ENCODE measurements at regions not wholly inside any gene's neighbourhood (a gene's known extent, or its start where the extent isn't known, plus 50 kb on each side); places are given as distances from the start of the nearest gene placed in this dataset.

DNA sequence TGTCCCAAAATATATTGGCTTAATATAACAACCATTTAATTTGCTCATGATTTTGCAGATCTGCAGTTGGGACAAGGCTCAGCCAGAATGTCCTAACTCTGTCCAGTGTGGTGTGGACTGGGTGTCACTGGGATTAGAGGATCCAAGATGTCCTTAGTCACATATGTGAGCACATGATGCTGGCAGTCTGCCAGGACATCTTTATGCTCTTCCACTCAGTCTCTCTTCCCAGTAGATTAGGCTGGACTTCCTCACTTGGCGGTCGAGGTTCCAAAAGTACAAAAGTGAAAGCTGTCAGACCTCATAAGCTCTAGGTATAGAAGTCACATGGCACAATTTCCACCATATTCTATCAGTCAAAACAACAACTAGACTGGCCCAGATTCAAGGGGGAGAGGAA lies 167.9 kb upstream of the NTF3 start:
- H3K4me1 Mint-ChIP-seq, result peaks cover 4% of the 10 kb centered on the region
- H3K9me3 Mint-ChIP-seq, result peaks cover 5% of the 10 kb centered on the region
- H3K27ac Mint-ChIP-seq (ENCODE audit: unreplicated experiment), result no peak overlapping the region
- TF ChIP-seq, protein P1, sequence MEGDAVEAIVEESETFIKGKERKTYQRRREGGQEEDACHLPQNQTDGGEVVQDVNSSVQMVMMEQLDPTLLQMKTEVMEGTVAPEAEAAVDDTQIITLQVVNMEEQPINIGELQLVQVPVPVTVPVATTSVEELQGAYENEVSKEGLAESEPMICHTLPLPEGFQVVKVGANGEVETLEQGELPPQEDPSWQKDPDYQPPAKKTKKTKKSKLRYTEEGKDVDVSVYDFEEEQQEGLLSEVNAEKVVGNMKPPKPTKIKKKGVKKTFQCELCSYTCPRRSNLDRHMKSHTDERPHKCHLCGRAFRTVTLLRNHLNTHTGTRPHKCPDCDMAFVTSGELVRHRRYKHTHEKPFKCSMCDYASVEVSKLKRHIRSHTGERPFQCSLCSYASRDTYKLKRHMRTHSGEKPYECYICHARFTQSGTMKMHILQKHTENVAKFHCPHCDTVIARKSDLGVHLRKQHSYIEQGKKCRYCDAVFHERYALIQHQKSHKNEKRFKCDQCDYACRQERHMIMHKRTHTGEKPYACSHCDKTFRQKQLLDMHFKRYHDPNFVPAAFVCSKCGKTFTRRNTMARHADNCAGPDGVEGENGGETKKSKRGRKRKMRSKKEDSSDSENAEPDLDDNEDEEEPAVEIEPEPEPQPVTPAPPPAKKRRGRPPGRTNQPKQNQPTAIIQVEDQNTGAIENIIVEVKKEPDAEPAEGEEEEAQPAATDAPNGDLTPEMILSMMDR (conservative IDR thresholded peaks at IDR 0.05), result no peak
- no peaks in the 10 kb centered on the region for H3K36me3 Mint-ChIP-seq (ENCODE audit: low read depth)
- DNase-seq (ENCODE audit: low read depth, low spot score), result no peak
- H3K4me3 Mint-ChIP-seq, result no peak overlapping the region
- H3K27me3 Mint-ChIP-seq (ENCODE audit: low read depth), result no peaks in the 10 kb centered on the region

DNA sequence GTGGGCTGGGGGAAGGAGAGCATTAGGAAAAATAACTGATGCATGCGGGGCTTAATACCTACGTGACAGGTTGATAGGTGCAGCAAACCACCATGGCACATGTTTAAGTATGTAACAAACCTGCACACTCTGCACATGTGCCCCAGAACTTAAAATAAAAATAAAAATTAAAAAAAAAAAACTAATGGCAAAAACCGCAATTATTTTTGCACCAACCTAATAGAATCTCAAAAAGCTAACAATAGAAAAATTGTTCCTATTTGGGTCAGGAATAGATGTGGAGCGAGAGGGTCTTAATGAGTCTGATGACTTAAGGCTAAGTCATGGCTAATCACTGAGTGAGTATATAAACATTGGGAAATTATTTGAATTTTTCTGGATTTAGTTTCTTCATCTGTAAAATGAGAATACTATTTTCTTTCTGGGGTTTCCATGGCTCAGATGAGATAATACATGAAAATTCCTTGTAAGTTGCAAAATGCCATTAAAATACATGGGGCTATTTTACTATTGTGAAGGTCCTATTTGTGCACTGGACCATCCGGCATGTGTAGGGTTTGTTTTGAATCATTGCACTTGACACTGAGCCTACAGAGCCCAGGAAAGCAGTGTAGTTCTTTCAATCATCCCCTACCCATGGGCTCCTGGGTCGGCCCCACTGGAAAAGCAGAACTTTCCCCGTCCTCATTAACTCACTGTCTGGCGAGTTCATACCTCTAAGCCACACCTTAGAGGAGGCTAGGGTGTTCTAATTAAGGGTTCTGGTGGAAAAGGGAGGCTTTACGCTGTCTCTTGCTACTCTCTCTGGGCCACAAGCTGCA lies 164.1 kb upstream of the NTF3 start:
- Mint-ChIP-seq H3K36me3 (ENCODE audit: low read depth) (no peaks in the 10 kb centered on the region), H3K4me1 (peaks cover 14% of the 10 kb centered on the region), H3K4me3 (no peak overlapping the region), H3K9me3 (peaks cover 5% of the 10 kb centered on the region), H3K27ac (ENCODE audit: unreplicated experiment) (no peak overlapping the region), H3K27me3 (ENCODE audit: low read depth) (no peaks in the 10 kb centered on the region)
- DNase-seq (ENCODE audit: low read depth, low spot score), result no peak
- TF ChIP-seq, protein P1 (conservative IDR thresholded peaks at IDR 0.05), result no peak

GRCh38 chr12:5268424-5269210 lies 163.3 kb upstream of the NTF3 start:
- TF ChIP-seq, protein P1 (conservative IDR thresholded peaks at IDR 0.05), result no peak
- no peaks in the 10 kb centered on the region for H3K27me3 Mint-ChIP-seq (ENCODE audit: low read depth)

GRCh38 chr12:5269846-5270245 lies 162.1 kb upstream of the NTF3 start:
- TF ChIP-seq, protein P1 (conservative IDR thresholded peaks at IDR 0.05), result no peak
- Mint-ChIP-seq H3K9me3 (peaks cover 3% of the 10 kb centered on the region), H3K27ac (ENCODE audit: unreplicated experiment) (no peak overlapping the region), H3K4me3 (no peak overlapping the region), H3K4me1 (peaks cover 31% of the 10 kb centered on the region), H3K27me3 (ENCODE audit: low read depth) (no peaks in the 10 kb centered on the region), H3K36me3 (ENCODE audit: low read depth) (no peaks in the 10 kb centered on the region)
- DNase-seq (ENCODE audit: low read depth, low spot score), result no peak

More at GRCh38 chr12:5268424-5269210, 163.3 kb upstream of the NTF3 start:
- Mint-ChIP-seq H3K4me3 (no peak overlapping the region), H3K36me3 (ENCODE audit: low read depth) (no peaks in the 10 kb centered on the region), H3K9me3 (peaks cover 5% of the 10 kb centered on the region), H3K27ac (ENCODE audit: unreplicated experiment) (peak overlapping the region; percentile 47), H3K4me1 (peaks cover 19% of the 10 kb centered on the region)
- no peak for DNase-seq (ENCODE audit: low read depth, low spot score)

- Mint-ChIP-seq H3K4me3 (no peak overlapping the region), H3K36me3 (ENCODE audit: low read depth) (no peaks in the 10 kb centered on the region), H3K4me1 (peaks cover 31% of the 10 kb centered on the region), H3K27me3 (ENCODE audit: low read depth) (no peaks in the 10 kb centered on the region), H3K9me3 (peaks cover 3% of the 10 kb centered on the region), H3K27ac (ENCODE audit: unreplicated experiment) (no peak overlapping the region)
- TF ChIP-seq, protein P1 (conservative IDR thresholded peaks at IDR 0.05), result no peak
- no peak for DNase-seq (ENCODE audit: low read depth, low spot score)
These were observed 159.7 kb upstream of the NTF3 start for GRCh38 chr12:5272018-5272785.
